Progenitor cell of endocrine pancreas (in vitro differentiated cells): ENCODE measurements at regions not wholly inside any gene's neighbourhood (a gene's known extent, or its start where the extent isn't known, plus 50 kb on each side); places are given as distances from the start of the nearest gene placed in this dataset.
"Not testable (repeated sequence)": the region's sequence is repeated elsewhere in the genome, so short reads cannot be mapped to it uniquely, and the experiment has no call there.

ENCODE experiments used
- DNase-seq: peaks from one replicate; pipeline ENCODE4 v3.0.0; 2021; ENCODE audit warnings: low spot score; ENCODE audit not compliant: unreplicated experiment
- H3K27ac Mint-ChIP-seq: 2 replicates; pipeline ENCODE4 v1.8.0; 2021; ENCODE audit warnings: mild to moderate bottlenecking, moderate library complexity, mixed read lengths
- H3K27me3 Mint-ChIP-seq: 2 replicates; pipeline ENCODE4 v1.8.0; 2021; ENCODE audit warnings: mixed read lengths
- H3K36me3 Mint-ChIP-seq: 2 replicates; pipeline ENCODE4 v1.8.0; 2022; ENCODE audit warnings: mixed read lengths; ENCODE audit not compliant: insufficient read depth
- H3K4me1 Mint-ChIP-seq: 2 replicates; pipeline ENCODE4 v1.8.0; 2021; ENCODE audit warnings: low read depth, mixed read lengths
- H3K4me3 Mint-ChIP-seq: 2 replicates; pipeline ENCODE4 v1.8.0; 2021; ENCODE audit warnings: low read depth, mild to moderate bottlenecking, moderate library complexity, mixed read lengths
- H3K9me3 Mint-ChIP-seq: 2 replicates; pipeline ENCODE4 v1.8.0; 2021; ENCODE audit warnings: low read depth, mixed read lengths
- TF ChIP-seq, protein P1 (sequence below): fragments of 200-600 bp; sonication (generic); IDR thresholded peaks from one replicate; pipeline ENCODE4 v1.5.0; 2021; ENCODE audit warnings: antibody characterized with exemption, mild to moderate bottlenecking; ENCODE audit not compliant: unreplicated experiment

DNA sequence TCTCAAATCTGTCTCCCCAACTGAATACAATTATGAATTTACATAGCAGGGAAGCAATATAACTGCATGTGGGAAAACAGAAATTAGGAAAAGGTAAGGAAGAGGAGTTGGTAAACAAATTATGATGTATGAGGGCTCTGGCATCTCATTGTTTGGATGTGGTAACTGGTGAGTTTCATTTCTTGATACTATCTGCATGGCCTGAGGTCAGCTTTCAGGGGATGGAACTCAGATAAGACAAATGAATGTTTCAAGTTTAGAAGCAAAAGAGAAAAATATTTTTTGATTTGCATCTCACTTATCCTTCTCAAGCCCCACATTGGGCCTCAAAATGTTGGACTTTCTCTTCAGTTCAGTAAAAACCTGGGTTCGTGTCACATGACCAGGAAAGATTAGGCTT lies 302.2 kb upstream of the GJE1 start:
- no peak overlapping the region for H3K4me3 Mint-ChIP-seq
- H3K36me3 Mint-ChIP-seq = no peaks in the 10 kb centered on the region
- H3K9me3 Mint-ChIP-seq = peaks cover 3% of the 10 kb centered on the region
- H3K27ac Mint-ChIP-seq = no peak overlapping the region
- TF ChIP-seq, protein P1, sequence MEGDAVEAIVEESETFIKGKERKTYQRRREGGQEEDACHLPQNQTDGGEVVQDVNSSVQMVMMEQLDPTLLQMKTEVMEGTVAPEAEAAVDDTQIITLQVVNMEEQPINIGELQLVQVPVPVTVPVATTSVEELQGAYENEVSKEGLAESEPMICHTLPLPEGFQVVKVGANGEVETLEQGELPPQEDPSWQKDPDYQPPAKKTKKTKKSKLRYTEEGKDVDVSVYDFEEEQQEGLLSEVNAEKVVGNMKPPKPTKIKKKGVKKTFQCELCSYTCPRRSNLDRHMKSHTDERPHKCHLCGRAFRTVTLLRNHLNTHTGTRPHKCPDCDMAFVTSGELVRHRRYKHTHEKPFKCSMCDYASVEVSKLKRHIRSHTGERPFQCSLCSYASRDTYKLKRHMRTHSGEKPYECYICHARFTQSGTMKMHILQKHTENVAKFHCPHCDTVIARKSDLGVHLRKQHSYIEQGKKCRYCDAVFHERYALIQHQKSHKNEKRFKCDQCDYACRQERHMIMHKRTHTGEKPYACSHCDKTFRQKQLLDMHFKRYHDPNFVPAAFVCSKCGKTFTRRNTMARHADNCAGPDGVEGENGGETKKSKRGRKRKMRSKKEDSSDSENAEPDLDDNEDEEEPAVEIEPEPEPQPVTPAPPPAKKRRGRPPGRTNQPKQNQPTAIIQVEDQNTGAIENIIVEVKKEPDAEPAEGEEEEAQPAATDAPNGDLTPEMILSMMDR = no peak
- H3K4me1 Mint-ChIP-seq = peaks cover 14% of the 10 kb centered on the region
- H3K27me3 Mint-ChIP-seq = no peaks in the 10 kb centered on the region
- DNase-seq = no peak

DNA sequence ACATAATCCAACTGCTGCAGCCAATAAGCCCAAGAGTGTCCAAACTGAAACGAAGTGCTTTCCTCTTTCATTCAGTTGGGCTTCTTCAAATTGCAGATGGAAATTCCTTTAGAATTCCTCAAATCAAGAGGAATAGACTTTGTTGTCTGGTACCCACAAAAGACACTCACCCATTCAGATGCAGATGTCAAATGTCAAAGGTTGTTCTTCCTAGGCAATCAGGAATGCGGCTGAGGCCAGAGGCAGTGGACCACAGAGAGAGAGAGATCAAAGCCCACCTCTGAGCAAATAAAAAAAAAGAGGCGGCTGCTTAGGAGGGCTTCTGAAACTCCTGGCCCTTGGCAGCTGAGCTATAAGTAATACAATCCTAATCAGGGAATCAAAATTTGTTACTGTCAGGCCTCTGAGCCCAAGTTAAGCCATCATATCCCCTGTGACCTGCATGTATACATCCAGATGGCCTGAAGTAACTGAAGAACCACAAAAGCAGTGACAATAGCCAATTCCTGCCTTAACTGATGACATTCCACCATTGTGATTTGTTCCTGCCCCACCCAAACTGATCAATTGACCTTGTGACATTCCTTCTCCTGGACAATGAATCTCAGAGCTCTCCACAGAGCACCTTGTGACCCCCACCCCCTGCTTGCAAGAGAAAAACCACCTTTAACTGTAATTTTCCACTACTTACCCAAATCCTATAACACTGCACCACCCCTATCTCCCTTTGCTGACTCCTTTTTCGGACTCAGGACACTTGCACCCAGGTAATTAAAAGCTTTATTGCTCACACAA lies 303.0 kb upstream of the GJE1 start:
- DNase-seq = no peak
- H3K36me3 Mint-ChIP-seq = no peaks in the 10 kb centered on the region
- H3K27me3 Mint-ChIP-seq = no peaks in the 10 kb centered on the region
- H3K4me1 Mint-ChIP-seq = peaks cover 11% of the 10 kb centered on the region
- no peak overlapping the region for H3K4me3 Mint-ChIP-seq
- peaks cover 3% of the 10 kb centered on the region for H3K9me3 Mint-ChIP-seq
- TF ChIP-seq, protein P1 = no peak
- peak overlapping the region; percentile 19 for H3K27ac Mint-ChIP-seq

DNA sequence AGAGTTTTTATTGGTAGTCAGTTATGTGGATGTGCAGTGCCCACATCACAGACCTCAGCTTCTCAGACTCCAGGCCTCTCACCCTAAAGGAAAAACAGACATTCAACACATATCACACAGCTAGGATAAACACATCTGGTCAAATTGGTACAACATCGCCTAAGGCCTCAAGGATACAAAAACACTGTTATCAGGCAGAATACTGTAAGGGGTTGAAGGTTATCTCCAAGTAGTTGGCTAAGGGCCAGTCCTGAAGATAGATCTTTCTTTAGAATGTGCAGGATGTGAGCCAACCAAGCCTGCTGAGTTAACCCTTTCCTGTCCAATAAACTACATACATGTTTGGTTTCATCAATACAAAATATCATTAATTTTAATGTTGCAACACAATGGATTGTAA lies 308.4 kb upstream of the GJE1 start:
- TF ChIP-seq, protein P1 = no peak
- Mint-ChIP-seq H3K9me3 (peaks cover 9% of the 10 kb centered on the region), H3K36me3 (no peaks in the 10 kb centered on the region), H3K27me3 (no peaks in the 10 kb centered on the region), H3K4me3 (no peak overlapping the region), H3K27ac (no peak overlapping the region), H3K4me1 (peaks cover under 1% of the 10 kb centered on the region)
- no peak for DNase-seq

DNA sequence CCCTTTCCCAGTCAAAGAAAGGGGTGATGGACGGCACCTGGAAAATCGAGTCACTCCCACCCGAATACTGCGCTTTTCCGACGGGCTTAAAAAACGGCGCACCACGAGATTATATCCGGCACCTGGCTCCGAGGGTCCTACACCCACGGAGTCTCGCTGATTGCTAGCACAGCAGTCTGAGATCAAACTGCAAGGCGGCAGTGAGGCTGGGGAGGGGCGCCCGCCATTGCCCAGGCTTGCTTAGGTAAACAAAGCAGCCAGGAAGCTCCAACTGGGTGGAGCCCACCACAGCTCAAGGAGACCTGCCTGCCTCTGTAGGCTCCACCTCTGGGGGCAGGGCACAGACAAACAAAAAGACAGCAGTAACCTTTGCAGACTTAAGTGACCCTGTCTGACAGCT lies 317.7 kb upstream of the GJE1 start:
- not testable (repeated sequence) for H3K36me3 Mint-ChIP-seq, DNase-seq, H3K9me3 Mint-ChIP-seq, H3K4me1 Mint-ChIP-seq, H3K4me3 Mint-ChIP-seq, H3K27ac Mint-ChIP-seq, H3K27me3 Mint-ChIP-seq

GRCh38 chr6:141809901-141810300 lies 322.8 kb upstream of the GJE1 start:
- TF ChIP-seq, protein P1 = no peak
- no peak overlapping the region for H3K27ac Mint-ChIP-seq
- H3K36me3 Mint-ChIP-seq = no peaks in the 10 kb centered on the region
- peaks cover 4% of the 10 kb centered on the region for H3K4me1 Mint-ChIP-seq
- H3K27me3 Mint-ChIP-seq = no peaks in the 10 kb centered on the region
- H3K9me3 Mint-ChIP-seq = no peaks in the 10 kb centered on the region
- no peak overlapping the region for H3K4me3 Mint-ChIP-seq
- DNase-seq = no peak

DNA sequence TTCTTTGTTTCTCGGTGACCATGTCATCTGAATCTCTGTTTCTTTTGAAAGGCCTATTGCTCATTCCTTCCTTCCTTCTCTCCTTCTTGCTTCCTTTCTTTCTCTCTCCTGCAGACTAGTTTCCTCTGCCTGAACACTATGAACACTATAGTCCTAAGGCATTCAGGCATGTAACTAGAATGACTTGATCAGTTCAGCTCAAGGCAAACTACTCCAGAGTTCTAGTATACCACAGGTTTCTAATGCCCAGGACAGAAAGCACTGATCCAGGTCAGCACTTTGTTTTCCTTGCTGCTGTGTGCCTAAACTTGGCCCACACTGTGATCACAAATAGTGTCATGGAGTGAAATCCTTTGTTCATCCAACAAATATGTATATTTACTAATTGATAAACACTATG lies 324.1 kb upstream of the GJE1 start:
- no peak overlapping the region for H3K27ac Mint-ChIP-seq
- H3K27me3 Mint-ChIP-seq = no peaks in the 10 kb centered on the region
- H3K4me3 Mint-ChIP-seq = no peak overlapping the region
- peaks cover 4% of the 10 kb centered on the region for H3K4me1 Mint-ChIP-seq
- H3K36me3 Mint-ChIP-seq = no peaks in the 10 kb centered on the region
- TF ChIP-seq, protein P1 = no peak
- H3K9me3 Mint-ChIP-seq = no peaks in the 10 kb centered on the region
- no peak for DNase-seq

GRCh38 chr6:141800973-141801372 lies 331.8 kb upstream of the GJE1 start:
- not testable (repeated sequence) for H3K27me3 Mint-ChIP-seq, DNase-seq, H3K4me1 Mint-ChIP-seq, H3K27ac Mint-ChIP-seq, H3K4me3 Mint-ChIP-seq, H3K36me3 Mint-ChIP-seq
- H3K9me3 Mint-ChIP-seq = peaks cover 14% of the 10 kb centered on the region
